ENCODE measurements at regions not wholly inside any gene's neighbourhood (a gene's known extent, or its start where the extent isn't known, plus 50 kb on each side); places are given as distances from the start of the nearest gene placed in this dataset.

- DNase-seq = no peak
Measured at GRCh38 chr4:124596816-124597215, 115.7 kb downstream of the ANKRD50 start.

- no peak for DNase-seq
Measured at GRCh38 chr4:124610211-124610610, 102.3 kb downstream of the ANKRD50 start.

Data from NCI-H345 (cell line).